Peyer's patch (tissue), 4 donors: ENCODE measurements at regions not wholly inside any gene's neighbourhood (a gene's known extent, or its start where the extent isn't known, plus 50 kb on each side); places are given as distances from the start of the nearest gene placed in this dataset.

ENCODE experiments used
- DNase-seq, 3 donors: peaks; one replicate each; pipeline ENCODE4 v3.0.0-alpha.2; 2017 to 2019
- H3K27ac ChIP-seq, 4 donors: fragments of 200-600 bp; sonication (generic); one replicate each; pipeline ENCODE4 v1.5.1; 2016 to 2019
- H3K27me3 ChIP-seq, 2 donors: fragments of 200-600 bp; sonication (generic); one replicate each; pipeline ENCODE4 v1.5.1; 2019
- H3K36me3 ChIP-seq, 3 donors: fragments of 200-600 bp; sonication (generic); one replicate each; pipeline ENCODE4 v1.5.1; 2016 to 2019
- H3K4me1 ChIP-seq, 4 donors: fragments of 200-600 bp; sonication (generic); one replicate each; pipeline ENCODE4 v1.5.1; 2016 to 2019
- H3K4me3 ChIP-seq, 4 donors: fragments of 200-600 bp; sonication (generic); 1 replicate in 3 of 4; 2 replicates in 1 of 4; pipeline ENCODE4 v1.5.1; 2016 to 2019; ENCODE audit warnings: mild to moderate bottlenecking in 1 of 4
- H3K9me3 ChIP-seq, 4 donors: fragments of 200-600 bp; sonication (generic); one replicate each; pipeline ENCODE4 v1.5.1; 2016 to 2019; ENCODE audit warnings: mild to moderate bottlenecking in 1 of 4
- CTCF ChIP-seq, 6 experiments: fragments of 450-650 bp in 4 of 6; fragments of 200-600 bp in 2 of 6; sonication (generic) in 1 of 6; IDR thresholded peaks; one replicate each; pipeline ENCODE4 v1.5.1; 2017 to 2019; ENCODE audit warnings: antibody characterized with exemption in 6 of 6, mild to moderate bottlenecking in 3 of 6, moderate library complexity in 1 of 6
- POLR2A ChIP-seq, 2 donors: fragments of 450-650 bp; IDR thresholded peaks; one replicate each; pipeline ENCODE4 v1.5.1; 2017; ENCODE audit warnings: antibody characterized with exemption in 2 of 2, mild to moderate bottlenecking in 2 of 2, moderate library complexity in 2 of 2

DNA sequence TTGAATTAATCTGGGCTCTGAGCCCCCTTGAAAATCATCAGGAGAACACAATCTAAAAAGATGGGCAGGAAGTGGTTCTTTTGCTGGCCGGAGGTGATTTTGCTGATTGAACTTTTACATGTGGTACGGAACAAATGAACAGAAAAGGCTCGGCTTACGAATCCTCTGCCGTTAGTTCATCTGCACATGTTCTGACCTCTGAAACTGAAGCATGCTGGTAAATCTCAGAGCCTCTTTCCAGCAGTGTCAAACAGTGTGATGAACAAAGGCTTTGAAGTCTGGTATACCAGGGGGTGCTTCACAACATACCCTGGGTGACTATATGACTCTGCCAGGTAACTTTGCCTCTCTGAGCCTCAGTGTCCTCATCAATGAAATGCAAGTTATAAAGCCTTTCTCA, 194.2 kb upstream of the C1QTNF7 start:
- Histone ChIP-seq H3K4me3 (no peak overlapping the region), H3K27ac (no peak overlapping the region), H3K36me3 (no peaks in the 10 kb centered on the region), H3K4me1 (peaks cover 0 to 17% (median 1%) of the 10 kb centered on the region in 4 donors), H3K9me3 (no peaks in the 10 kb centered on the region), H3K27me3 (no peaks in the 10 kb centered on the region)
- no peak for TF ChIP-seq POLR2A (IDR thresholded peaks at IDR 0.05)
- TF ChIP-seq CTCF (IDR thresholded peaks at IDR 0.05): no peak
- no peak for DNase-seq

- no peak for DNase-seq
- no peaks in the 10 kb centered on the region for H3K27me3 ChIP-seq
- no peak overlapping the region for H3K4me3 ChIP-seq
- peaks cover 0 to 17% (median 1%) of the 10 kb centered on the region in 4 donors for H3K4me1 ChIP-seq
- no peak overlapping the region for H3K27ac ChIP-seq
- no peaks in the 10 kb centered on the region for H3K36me3 ChIP-seq
- TF ChIP-seq POLR2A (IDR thresholded peaks at IDR 0.05) (no peak), CTCF (IDR thresholded peaks at IDR 0.05) (no peak)
- H3K9me3 ChIP-seq: no peaks in the 10 kb centered on the region
Measured at GRCh38 chr4:15234116-15234855, 193.5 kb upstream of the C1QTNF7 start.

DNA sequence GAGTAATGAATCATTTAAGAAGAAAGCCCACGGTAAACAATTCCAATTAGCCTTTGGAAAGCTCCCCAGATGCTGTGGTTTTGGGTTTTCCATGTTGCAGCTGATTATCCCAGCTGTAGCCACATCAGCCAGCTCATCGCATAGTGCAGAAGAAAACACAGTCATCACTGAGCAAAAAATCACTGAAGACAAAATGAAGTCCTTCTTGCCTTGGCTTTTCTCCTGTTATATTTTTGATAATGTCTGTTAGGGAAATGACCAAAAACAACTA, 193.0 kb upstream of the C1QTNF7 start:
- Histone ChIP-seq H3K9me3 (no peaks in the 10 kb centered on the region), H3K36me3 (no peaks in the 10 kb centered on the region), H3K4me1 (peaks cover 0 to 17% (median 1%) of the 10 kb centered on the region in 4 donors), H3K27me3 (no peaks in the 10 kb centered on the region), H3K4me3 (no peak overlapping the region), H3K27ac (no peak overlapping the region)
- DNase-seq: no peak
- no peak for TF ChIP-seq POLR2A (IDR thresholded peaks at IDR 0.05)
- TF ChIP-seq CTCF (IDR thresholded peaks at IDR 0.05): no peak

DNA sequence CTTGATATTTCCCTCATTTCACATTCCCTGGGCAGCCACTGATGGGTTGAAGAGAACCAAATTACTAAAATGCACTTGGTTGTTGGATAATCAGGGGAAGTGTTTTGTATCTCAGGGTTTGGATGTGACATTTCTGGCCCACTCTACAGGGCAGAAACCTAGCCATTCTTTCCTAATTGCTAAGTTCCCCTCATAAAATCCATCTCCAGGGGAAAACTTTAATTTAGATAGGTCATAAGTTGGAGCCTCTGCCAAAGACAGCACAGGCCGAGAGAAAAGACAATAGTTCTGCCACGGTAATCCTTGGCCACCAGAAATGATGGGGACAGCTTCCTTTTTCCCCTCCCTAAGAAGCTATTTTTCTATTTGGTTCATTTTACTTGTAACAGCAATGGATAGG, 192.7 kb upstream of the C1QTNF7 start:
- Histone ChIP-seq H3K36me3 (no peaks in the 10 kb centered on the region), H3K4me3 (no peak overlapping the region), H3K4me1 (peaks cover 0 to 17% (median 1%) of the 10 kb centered on the region in 4 donors), H3K9me3 (no peaks in the 10 kb centered on the region), H3K27me3 (no peaks in the 10 kb centered on the region), H3K27ac (no peak overlapping the region)
- no peak for DNase-seq
- TF ChIP-seq CTCF (IDR thresholded peaks at IDR 0.05): no peak
- no peak for TF ChIP-seq POLR2A (IDR thresholded peaks at IDR 0.05)

DNA sequence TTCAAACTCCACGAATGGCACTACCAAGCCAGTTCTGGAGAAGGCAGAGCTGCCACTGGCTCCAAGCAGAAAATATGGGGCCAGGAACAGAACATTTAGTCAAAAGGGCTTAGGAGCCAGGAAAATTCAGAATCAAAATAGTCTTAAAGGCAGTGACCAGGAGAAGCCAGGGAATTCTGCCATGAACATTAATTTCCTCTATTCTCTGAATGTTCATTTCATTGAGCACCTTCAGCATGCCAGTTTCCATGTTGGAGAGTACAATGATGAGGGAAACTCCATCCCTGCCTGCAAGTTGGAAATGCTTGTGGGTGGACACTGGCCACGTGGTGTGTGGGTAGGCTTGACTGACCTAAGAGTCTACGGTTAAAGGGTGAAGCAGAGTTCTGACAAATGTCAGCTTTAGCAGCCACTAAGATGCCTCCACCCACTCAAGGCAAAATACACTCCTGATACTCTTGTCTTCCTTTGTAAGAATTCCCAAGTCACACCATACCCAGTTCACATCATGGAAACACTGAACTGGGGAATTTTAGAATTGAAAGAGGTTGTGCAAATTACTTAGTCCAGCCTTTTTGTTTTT, 190.1 kb upstream of the C1QTNF7 start:
- TF ChIP-seq POLR2A (IDR thresholded peaks at IDR 0.05) (no peak), CTCF (IDR thresholded peaks at IDR 0.05) (no peak)
- H3K27me3 ChIP-seq: no peaks in the 10 kb centered on the region
- no peaks in the 10 kb centered on the region for H3K9me3 ChIP-seq
- H3K27ac ChIP-seq: no peak overlapping the region
- H3K36me3 ChIP-seq: no peaks in the 10 kb centered on the region
- no peak overlapping the region for H3K4me3 ChIP-seq
- H3K4me1 ChIP-seq: peaks cover 0 to 13% (median 0%) of the 10 kb centered on the region in 4 donors
- no peak for DNase-seq
